HG02884 (cell line): ENCODE measurements at regions not wholly inside any gene's neighbourhood (a gene's known extent, or its start where the extent isn't known, plus 50 kb on each side); places are given as distances from the start of the nearest gene placed in this dataset.
A peak's percentile ranks its signal among the peaks of the same experiment; 100 is the strongest.

ENCODE experiments used
- ATAC-seq: cut with Tn5 transposase; IDR thresholded peaks from one replicate; pipeline ENCODE4 v1.9.1; 2021; ENCODE audit warnings: mild to moderate bottlenecking, moderate library complexity; ENCODE audit not compliant: unreplicated experiment

GRCh38 chr3:9301091-9301490, 51.6 kb upstream of the SRGAP3 start:
- no peak for ATAC-seq

- ATAC-seq: no peak
Measured at GRCh38 chr3:9301798-9302197, 52.4 kb upstream of the SRGAP3 start.

- peak; percentile 94 for ATAC-seq
Measured at GRCh38 chr3:9302425-9303181, 53.2 kb upstream of the SRGAP3 start.

- no peak for ATAC-seq
Measured at GRCh38 chr3:9308298-9308990, 54.4 kb upstream of the THUMPD3 start.

- ATAC-seq: no peak
Measured at GRCh38 chr3:9310043-9310442, 52.8 kb upstream of the THUMPD3 start.

- ATAC-seq: no peak
Measured at GRCh38 chr3:9311228-9311627, 51.6 kb upstream of the THUMPD3 start.
